HG02884 (cell line): ENCODE measurements at regions not wholly inside any gene's neighbourhood (a gene's known extent, or its start where the extent isn't known, plus 50 kb on each side); places are given as distances from the start of the nearest gene placed in this dataset.
"Not testable (repeated sequence)": the region's sequence is repeated elsewhere in the genome, so short reads cannot be mapped to it uniquely, and the experiment has no call there.

Experiments
- ATAC-seq: cut with Tn5 transposase; IDR thresholded peaks from one replicate; pipeline ENCODE4 v1.9.1; 2021; ENCODE audit warnings: mild to moderate bottlenecking, moderate library complexity; ENCODE audit not compliant: unreplicated experiment

DNA sequence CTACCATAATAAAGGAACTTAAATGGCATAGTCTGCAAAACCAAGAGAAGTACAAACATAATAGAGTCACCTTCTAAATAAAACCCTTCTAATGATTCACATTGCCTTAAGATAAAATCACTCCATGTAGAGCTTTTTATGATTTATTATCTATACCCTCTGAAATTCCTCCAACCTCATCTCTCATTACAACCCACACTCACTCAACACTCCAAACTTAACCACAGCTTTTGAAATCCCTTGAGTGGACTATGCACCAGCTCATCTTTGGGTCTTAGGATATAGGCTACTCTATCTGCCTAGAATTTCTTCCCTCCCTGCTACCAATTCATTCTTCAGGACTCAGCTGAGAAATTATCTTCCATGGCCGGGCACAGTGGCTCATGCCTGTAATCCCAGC, 122.5 kb downstream of the CETN3 start:
- ATAC-seq, result no peak

DNA sequence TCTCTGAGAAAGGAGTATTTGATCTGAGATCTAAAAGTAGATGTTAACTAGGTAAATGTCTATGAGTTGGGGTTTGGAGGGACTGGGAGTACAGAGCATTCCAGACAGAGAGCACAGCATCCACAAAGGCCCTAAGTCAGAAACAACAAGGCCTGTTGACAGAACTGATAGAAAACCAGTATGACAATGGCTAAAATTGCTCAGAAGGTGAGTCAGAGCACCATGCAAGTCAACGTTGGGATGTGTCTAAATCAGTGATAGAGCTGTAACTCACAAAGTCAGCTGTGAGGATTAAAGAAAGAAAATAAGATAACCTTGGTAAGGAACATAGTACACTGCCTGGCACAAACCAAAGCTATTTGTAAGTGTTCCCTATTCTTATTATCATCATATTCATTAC, 124.0 kb downstream of the CETN3 start:
- no peak for ATAC-seq

DNA sequence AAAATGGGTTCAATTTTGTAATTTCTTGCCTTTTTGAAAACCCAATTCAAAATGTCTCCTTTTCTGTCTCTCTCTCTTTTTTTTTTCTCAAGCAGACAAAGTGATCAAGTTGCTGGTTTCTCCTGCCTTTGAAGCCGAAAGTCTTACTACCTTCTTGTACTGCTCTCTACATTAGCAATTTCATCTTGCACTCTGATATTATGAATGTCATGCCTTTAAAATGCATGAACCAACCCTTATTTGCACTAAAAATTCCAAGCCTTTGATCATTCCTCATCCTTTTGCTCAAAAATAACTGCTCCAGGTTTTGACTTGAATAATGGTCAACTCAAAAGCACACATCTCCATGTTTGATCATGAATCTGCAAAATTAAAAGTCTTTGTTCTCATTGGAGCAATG, 125.2 kb downstream of the CETN3 start:
- no peak for ATAC-seq

DNA sequence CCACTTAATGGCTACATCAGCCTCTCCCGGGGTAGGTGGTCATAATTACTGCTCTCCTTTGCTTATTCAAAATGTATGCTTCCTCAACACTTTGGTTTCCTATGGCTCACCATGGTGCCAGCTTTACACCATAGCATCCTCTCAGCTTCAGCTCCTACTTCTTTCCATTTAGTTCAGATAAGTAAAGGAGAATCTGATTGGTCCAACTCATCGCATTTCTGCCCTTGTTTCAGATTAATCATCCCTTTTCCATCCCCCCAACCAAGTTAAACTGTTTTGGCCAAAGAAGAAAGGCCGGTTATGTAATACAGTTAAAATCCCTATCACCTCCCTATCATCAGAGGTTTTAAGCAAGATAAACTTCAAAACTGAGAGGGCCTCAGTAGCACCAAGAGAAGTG, 130.5 kb downstream of the CETN3 start:
- ATAC-seq, result no peak

DNA sequence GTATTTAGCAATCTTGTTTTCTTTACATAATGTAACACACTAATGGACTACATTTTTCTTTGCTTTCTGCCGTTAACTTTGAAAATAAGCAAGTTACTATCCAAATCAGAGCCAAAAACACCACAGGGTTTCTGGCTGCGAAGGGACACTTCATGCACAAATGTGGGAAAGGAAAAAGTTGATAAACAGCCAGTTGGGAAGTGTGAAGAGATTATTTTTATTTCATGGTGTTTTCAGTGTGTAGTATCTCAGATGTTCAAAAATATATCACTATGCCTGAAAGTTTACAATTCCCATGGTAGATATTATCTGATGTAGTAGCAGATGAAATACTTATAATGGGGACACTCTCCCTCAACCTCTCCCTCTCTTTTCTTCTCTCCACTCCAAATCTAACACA, 135.3 kb downstream of the CETN3 start:
- ATAC-seq, result no peak

DNA sequence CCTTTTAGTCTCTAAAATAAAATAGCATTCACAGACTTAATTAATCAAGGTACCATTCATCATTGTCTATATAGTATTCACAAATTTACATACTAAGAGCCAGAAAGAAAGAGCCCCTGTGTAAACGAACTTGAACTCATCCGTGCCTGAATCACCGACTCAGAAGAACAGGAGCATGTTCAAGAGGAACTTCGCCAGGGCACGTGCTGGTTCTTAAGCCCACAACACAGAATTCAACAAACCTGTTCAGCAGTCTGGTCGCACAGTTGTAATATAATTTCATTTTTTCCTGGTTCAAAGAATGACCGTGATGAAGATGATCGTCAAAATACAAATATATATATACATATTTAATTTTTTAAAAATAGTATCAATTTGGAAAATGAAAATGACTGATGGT, 141.9 kb downstream of the CETN3 start:
- ATAC-seq, result no peak

DNA sequence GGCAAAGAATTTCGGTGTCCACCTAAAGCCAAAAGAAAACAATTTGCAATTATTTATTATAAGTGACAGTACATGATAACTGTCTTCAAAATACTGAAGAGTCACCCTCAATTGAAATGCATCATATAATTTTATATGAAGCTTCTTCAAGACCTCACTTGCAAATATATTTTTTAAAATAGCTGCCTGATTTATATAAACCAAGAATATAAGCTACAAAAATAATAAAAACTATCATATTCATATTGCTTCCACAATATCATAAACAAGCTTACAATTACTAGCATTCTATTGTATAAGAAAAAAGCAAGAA, 144.1 kb downstream of the CETN3 start:
- no peak for ATAC-seq

DNA sequence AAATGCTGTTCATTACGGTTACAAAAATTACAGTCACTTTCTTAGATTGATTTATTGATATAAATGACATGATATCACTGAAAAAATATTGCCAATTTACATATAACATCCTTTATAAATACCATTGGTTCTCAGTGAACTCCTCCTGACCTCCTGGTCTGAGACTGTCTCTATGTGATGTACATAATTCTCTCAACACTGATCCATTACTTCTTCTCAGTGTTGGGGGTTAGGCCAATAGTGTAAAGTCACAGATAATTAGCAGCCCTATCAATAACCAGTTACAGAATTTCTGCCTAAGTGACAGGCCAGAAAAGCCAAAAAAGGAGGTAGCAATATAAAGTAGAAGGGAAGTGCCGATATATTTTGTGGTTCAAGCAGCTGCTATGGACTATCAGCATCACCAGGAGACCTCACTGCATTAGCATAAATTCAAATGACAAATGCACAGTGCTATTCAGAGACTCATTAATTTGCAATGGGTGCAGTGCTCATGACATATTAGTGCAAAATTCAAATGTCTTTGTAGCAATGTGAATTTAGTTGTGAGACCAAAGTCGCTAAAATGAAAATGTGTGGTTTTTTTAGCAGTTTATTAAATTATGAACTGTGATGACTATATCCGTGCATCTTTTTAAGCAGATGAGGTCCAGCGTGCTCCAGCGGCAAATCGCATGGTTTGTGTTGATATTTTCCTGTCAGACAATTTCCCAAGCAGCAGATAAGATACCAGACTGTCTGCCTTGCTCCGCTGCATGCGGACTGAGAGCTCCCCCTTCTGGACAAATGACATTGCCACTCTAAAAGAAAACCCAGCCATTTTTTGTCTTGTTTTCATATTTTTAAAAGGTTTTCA, 144.6 kb downstream of the CETN3 start:
- ATAC-seq, result peak; percentile 57

DNA sequence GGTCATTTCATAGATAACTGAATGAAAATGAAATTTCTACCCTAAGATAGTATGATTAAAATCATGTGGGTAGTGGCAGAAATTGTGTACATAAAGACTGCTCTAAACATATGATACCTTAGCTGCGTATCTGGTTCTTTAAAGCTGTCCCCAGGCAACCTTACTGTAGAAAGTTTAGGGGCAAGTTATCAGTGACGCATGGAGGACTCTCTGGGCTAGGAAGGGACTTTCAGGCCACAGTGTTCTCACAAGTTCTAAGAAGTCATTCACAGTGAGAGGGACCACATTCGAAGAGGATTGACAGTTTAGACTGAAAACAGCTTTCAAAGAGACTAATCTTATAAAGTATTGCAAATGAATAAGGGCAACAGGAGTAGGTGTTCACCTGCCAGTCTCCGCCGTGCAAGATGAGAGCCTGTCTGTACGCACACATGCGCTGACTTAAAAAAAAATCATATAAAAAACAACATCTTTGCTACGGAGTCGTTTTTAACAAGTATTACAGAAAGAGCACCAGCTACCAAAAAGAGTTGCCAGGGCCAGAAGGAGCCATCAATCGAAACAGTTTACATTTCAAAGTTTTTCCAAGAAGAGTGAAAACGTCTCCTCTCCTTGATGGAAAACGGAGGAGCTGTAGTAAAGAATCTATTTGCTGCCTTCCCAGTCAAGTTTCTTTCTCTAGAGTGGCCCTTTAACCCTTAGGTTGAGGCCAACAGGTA, 146.3 kb downstream of the CETN3 start:
- no peak for ATAC-seq

DNA sequence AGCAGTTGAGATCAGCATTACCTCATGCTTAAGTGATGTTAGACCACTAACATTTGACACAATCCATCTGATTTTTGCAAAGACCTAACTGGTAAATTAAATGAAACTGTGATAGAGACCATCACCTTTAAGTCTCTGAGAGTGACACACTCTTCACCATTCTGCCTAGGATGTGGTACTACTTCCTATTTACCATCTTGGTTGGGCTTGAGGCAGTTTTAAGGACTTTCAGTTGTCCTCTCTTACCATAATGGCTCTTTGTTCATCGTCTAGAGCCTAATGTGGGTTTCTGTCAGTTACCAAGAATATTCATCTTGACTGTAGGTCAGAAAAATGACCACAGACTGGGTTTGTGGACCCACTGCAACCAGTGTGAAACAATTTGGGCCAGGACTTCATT, 158.1 kb downstream of the CETN3 start:
- ATAC-seq, result no peak

DNA sequence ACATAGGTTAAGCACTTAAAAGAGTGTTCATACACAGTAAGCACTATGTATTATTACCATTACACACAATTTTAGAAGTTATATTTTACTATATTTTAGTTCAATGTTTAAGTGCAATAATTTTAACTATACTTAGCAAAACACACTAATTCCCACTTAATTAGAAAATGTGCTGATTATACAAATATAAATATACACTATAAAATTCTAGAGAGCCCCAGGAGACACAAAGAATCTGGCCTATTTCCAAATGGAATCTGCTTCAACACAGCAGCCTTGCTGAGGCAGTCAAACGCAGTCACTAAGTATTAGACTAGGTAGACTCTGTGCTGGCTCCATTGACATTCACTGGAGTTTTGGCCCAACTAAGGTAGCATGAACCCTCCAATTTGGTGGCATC, 160.9 kb downstream of the CETN3 start:
- no peak for ATAC-seq

DNA sequence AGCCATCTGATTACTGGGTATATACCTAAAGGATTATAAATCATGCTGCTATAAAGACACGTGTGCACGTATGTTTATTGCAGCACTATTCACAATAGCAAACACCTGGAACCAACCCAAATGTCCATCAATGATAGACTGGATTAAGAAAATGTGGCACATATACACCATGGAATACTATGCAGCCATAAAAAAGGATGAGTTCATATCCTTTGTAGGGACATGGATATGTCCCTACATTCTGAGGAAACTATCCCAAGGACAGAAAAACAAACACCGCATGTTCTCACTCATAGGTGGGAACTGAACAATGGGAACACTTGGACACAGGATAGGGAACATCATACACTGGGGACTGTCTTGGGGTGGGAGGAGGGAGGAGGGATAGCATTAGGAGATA, 165.7 kb downstream of the CETN3 start:
- ATAC-seq, result not testable (repeated sequence)

DNA sequence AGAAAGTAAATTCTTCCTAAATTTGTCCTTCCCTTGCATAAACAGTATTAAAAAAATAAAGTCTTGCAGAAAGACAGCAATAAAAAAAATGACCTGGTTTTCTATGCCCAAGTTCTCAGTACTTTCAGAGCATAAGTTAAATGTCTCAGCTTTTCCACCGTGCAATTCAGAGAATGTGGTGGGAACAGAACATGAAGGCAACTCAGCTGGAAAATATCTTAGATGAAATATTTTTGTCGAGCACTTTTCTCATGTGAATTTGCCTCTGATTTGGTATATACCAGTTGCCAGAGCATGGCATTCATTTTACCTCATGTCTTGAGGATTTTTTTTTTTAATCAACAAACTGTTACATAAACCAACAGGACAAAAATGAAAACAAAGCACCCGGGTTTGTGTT, 176.1 kb downstream of the CETN3 start:
- ATAC-seq, result no peak

DNA sequence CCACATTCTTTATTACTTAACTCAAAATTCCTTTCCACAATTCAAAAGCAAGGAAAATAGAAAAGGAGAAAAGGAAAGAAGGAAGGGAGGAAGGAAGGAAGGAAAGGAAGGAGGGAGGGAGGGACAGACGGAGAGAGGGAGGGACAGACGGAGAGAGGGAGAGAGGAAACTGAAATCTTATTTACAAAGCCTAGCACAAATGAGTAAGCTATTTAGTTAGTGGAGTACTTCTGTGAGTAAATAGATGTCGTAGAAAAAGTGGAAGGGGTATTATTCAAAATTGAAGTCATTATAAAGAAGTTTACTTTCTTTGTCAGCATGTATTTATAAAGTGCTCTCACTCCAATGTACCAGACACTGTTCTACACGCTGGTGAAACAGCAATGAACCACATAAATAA, 177.9 kb downstream of the CETN3 start:
- ATAC-seq, result no peak

DNA sequence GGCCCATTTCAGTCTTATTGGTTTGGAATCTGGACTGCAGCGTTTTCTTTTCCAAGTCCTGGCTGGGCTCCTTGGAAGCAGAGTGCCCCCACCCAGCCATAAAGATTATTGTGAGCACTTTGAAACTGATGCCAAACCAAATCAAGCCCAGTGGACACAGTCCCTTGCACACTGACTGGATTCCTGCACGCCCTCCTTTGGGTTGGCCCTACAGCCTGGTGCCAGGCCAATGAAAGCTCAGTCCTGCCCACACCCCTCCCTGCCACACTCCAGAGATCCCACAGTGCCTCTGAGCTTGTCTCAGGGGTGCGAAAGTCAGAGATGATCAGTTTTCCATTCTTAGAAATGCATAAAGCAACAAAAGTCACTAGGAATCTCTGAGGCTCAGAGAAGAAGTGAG, 181.9 kb downstream of the CETN3 start:
- ATAC-seq, result no peak

DNA sequence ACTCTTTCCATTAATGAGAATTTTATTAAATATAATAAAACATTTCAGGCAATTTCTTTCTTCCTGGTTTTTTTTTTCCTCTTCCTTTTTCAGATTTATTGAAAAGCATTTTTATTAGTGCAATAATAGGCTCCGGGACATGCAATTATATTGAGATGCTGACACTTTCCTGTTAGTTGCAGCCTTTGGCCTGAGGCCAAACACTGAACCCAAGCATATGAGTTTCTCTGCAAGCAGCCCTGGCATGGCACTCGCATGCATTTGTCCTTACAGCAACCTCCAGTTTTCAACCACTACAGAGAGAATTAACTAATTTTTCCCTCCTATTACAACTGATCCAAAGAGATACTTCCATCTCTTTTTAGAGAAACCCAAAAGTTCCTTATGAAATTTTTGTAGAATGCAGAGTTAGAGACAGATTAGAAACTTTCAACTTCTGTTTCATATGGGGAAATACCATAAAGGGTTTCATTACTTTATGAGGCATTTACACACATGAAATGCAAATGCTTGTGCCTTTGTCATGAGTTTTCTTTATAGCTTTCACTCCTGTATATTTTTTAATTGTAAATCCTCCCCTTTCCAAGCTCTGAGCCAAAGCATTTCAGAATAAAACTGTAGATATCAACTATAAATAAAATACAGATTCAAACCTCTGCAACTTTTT, 183.0 kb downstream of the CETN3 start:
- ATAC-seq, result no peak

DNA sequence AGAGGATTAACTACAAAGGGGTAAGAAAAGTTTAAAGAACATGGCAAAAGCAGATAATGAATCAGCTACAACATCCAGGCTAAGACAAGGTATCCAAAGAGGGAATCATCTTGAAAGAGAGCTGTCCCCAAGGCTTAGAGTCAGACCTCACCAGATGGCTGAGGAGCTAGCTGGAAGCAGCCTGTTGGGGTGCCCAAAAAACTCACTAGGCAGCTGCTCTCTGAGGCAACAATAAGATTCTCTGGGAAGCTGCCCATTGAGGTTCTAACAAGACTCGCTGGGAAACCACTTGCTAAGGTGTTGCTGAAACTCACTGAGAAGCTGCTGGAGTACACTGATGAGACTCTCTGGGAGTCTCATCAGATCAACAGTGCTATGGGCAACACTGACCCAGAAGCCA, 185.2 kb downstream of the CETN3 start:
- ATAC-seq, result no peak

DNA sequence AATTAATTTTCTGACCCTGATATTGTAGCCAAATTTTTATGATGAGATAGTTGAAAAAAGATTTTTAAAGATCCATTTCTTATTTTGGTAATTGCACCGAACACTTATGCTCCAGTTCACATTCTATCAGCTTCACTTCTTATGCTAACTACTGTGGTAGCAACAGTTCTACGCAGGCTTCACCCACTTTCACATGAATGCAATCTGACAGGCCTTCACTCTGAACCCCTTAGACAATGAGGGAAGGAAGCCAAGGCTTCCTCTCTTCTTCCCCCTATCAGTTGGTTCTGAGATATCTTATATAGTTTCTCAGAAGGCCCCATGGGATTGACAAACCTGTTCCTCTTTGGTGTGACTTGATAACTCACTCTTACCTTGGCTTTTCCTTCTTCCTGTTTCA, 185.8 kb downstream of the CETN3 start:
- no peak for ATAC-seq

DNA sequence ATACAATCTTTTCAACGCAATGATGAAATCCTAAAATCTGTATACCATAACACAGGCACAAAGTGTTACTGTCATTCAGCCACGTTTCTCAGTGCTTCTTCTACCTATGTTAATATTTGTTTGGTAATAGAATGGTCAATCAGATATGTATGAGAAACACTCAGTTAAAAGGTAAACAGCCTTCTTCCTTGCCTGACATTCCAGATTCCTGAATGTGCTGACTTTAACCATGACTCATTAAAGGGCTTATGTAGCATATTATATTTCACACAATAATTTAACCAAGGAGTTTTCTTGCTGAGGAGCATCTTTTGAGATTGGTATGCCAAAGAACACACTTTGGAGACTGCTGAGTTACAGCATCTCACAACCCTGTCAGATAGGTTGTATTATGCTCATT, 187.6 kb downstream of the CETN3 start:
- no peak for ATAC-seq

DNA sequence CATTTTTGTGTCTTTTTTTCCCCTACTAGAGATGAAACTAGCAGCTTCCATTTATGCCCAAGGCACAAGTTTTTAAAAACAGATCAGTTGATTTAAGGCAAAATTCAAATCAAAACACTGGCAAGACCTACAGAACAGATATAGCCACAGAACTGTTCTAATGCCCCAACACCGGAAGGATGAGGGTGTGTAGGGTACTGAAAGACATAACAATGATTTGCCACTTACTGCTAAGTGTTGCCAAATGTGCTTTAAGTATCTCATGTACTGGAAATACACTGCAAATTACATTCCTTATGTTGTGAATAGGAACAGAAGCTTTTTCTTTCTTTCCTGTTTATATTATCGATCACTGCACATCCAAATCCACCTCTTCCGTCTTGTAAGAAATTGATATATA, 189.0 kb downstream of the CETN3 start:
- no peak for ATAC-seq

DNA sequence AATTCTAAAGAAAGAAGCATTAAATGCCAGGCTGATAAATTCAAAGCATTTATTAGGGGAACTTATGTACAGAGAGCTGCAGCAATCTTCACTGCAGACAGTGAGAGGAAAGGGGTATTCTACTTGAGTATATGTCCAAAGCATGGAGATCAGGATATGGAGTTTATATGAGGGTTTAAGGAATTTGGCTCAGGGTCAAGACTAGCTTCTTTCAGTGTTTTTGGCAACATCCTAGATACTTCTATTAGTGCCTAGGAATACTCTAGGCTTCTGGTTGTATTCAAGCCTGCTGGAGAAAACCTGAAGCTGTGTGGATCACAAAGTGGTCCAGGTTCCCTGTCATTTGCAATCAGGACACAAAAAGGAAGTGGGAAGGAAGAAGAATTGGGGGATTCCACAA, 194.6 kb downstream of the CETN3 start:
- no peak for ATAC-seq

DNA sequence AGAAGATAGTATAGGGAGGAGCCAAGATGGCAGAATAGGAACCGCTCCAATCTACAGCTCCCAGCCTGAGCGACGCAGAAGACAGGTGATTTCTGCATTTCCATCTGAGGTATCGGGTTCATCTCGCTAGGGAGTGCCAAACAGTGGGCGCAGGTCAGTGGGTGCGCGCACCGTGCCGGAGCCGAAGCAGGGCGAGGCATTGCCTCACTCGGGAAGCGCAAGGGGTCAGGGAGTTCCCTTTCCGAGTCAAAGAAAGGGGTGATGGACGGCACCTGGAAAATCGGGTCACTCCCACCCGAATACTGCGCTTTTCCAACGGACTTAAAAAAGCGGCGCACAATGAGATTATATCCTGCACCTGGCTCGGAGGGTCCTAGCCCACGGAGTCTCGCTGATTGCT, 201.2 kb downstream of the CETN3 start:
- not testable (repeated sequence) for ATAC-seq
